Stimulated activated CD4-positive, alpha-beta T cell treated with anti-CD3 and anti-CD28 coated beads, Interleukin-4, amount 100 ng/mL, for 24 hours (primary cell): ENCODE measurements at regions not wholly inside any gene's neighbourhood (a gene's known extent, or its start where the extent isn't known, plus 50 kb on each side); places are given as distances from the start of the nearest gene placed in this dataset.
"Not testable (repeated sequence)": the region's sequence is repeated elsewhere in the genome, so short reads cannot be mapped to it uniquely, and the experiment has no call there.

Experiments used
- DNase-seq: peaks from one replicate; pipeline ENCODE4 v3.0.0-alpha.2; 2020

GRCh38 chr7:109335951-109336350, 766.3 kb downstream of the DNAJB9 start:
- no peak for DNase-seq

- no peak for DNase-seq
These were observed 766.9 kb downstream of the DNAJB9 start for GRCh38 chr7:109336531-109336930.

GRCh38 chr7:109343678-109344077, 774.0 kb downstream of the DNAJB9 start:
- no peak for DNase-seq

- no peak for DNase-seq
These were observed 781.8 kb downstream of the DNAJB9 start for GRCh38 chr7:109351493-109351892.

GRCh38 chr7:109354000-109354399, 784.3 kb downstream of the DNAJB9 start:
- no peak for DNase-seq

- DNase-seq: no peak
These were observed 784.9 kb downstream of the DNAJB9 start for GRCh38 chr7:109354552-109354951.

- DNase-seq: no peak
These were observed 806.1 kb downstream of the DNAJB9 start for GRCh38 chr7:109375823-109376222.

- no peak for DNase-seq
These were observed 806.9 kb downstream of the DNAJB9 start for GRCh38 chr7:109376576-109376975.

GRCh38 chr7:109377076-109377884, 807.6 kb downstream of the DNAJB9 start:
- DNase-seq: no peak

- no peak for DNase-seq
These were observed 817.3 kb downstream of the DNAJB9 start for GRCh38 chr7:109386959-109387358.

GRCh38 chr7:109387530-109387929, 817.9 kb downstream of the DNAJB9 start:
- no peak for DNase-seq

GRCh38 chr7:109391240-109391639, 821.6 kb downstream of the DNAJB9 start:
- DNase-seq: no peak

- DNase-seq: no peak
These were observed 832.4 kb downstream of the DNAJB9 start for GRCh38 chr7:109402107-109402506.

GRCh38 chr7:109407756-109408155, 838.1 kb downstream of the DNAJB9 start:
- DNase-seq: no peak

GRCh38 chr7:109437957-109438356, 868.3 kb downstream of the DNAJB9 start:
- DNase-seq: no peak

GRCh38 chr7:109449760-109450159, 880.1 kb downstream of the DNAJB9 start:
- no peak for DNase-seq

GRCh38 chr7:109456116-109456515, 886.4 kb downstream of the DNAJB9 start:
- no peak for DNase-seq

- no peak for DNase-seq
These were observed 890.6 kb downstream of the DNAJB9 start for GRCh38 chr7:109460296-109460695.

GRCh38 chr7:109462171-109462570, 892.5 kb downstream of the DNAJB9 start:
- no peak for DNase-seq

- DNase-seq: not testable (repeated sequence)
These were observed 898.1 kb downstream of the DNAJB9 start for GRCh38 chr7:109467729-109468128.

- no peak for DNase-seq
These were observed 903.5 kb downstream of the DNAJB9 start for GRCh38 chr7:109473172-109473571.

- DNase-seq: no peak
These were observed 906.7 kb downstream of the DNAJB9 start for GRCh38 chr7:109476409-109476808.

- no peak for DNase-seq
These were observed 909.7 kb downstream of the DNAJB9 start for GRCh38 chr7:109479388-109479787.

- DNase-seq: not testable (repeated sequence)
These were observed 920.9 kb downstream of the DNAJB9 start for GRCh38 chr7:109490607-109491006.

GRCh38 chr7:109497053-109497452, 927.4 kb downstream of the DNAJB9 start:
- no peak for DNase-seq
